Activated CD8-positive, alpha-beta memory T cell treated with anti-CD3 and anti-CD28 coated beads for 4 hours (primary cell): ENCODE measurements at regions not wholly inside any gene's neighbourhood (a gene's known extent, or its start where the extent isn't known, plus 50 kb on each side); places are given as distances from the start of the nearest gene placed in this dataset.
"Not testable (repeated sequence)": the region's sequence is repeated elsewhere in the genome, so short reads cannot be mapped to it uniquely, and the experiment has no call there.

Experiments used
- DNase-seq, 2 donors: peaks; one replicate each; pipeline ENCODE4 v3.0.0-alpha.2; 2020; ENCODE audit warnings: low read depth in 2 of 2

DNA sequence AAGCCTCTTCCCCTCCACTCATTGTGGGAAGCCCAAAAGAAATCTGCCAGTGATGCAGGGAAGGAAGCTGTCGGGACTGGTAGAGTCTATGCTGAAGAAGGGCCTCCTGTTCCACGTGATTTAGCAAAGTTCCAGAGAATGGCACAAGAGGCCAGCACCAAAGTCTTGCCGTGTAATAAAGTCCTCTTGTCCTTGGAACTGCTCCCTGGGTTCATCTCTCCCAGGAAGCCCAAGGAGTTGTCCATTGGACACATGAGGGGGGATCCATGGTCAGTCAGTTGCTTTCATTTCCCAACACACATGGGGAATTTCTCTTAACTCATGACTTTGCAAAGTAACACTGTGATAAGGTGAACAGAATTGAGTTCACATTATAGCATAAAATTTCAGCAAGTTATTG lies 116.1 kb upstream of the RAB4A start:
- no peak for DNase-seq

DNA sequence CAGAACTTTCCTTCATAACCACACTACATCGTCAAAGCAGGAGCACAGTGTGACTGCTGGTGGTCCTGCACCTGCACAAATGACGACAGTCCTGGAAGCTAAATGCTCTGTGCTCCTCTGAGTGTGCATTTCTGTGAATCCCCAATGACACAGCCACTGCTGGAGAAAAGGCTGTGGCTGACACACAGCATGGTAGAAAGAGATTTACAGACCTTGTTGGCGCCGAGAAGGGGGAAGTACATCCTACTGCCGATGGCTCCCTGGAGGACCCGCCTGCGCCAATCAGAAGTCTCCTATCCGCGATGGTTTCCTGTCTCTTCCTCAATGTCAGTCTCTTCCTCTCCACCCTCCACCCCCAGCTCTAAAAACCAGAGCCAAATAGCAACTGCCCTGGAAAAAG lies 115.4 kb upstream of the RAB4A start:
- DNase-seq, result no peak

DNA sequence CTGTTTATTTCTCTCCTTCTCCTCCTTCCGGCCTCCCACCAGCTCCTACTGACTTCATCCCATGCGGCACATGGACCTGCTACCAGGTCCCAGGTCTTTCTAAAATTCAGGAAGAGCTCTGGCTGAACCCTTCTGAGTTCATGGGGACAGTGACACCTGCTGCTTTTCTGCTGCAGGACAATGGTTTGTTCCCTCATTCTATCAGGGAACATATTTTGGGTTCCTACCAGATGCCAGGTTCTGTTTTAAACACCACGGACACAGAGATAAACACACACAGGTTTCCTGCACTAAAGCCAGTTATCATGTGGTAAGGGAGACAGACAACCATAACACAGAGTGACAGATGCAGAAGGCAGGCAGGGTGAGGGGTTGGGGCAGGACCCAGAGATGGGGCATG lies 114.0 kb upstream of the RAB4A start:
- no peak for DNase-seq

DNA sequence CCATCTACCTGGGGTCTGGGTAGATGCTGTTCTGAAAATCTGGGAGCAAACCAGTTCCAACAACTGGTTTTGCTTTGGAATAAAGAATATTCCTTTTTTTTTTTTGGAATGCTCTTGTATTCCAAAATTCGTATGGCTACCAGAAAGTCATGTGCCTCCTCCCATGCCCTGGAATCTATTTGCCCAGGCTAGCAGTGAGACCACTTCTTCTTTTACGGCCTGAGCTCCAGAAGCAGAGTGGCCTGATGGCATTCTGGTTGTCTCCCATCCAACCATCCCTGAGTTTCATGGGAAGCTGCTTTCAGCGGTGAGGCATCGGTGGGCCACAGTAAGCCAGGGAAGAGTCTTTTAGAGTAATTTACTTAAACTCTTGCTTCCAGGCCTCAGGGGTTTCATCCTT lies 113.4 kb upstream of the RAB4A start:
- DNase-seq, result no peak

DNA sequence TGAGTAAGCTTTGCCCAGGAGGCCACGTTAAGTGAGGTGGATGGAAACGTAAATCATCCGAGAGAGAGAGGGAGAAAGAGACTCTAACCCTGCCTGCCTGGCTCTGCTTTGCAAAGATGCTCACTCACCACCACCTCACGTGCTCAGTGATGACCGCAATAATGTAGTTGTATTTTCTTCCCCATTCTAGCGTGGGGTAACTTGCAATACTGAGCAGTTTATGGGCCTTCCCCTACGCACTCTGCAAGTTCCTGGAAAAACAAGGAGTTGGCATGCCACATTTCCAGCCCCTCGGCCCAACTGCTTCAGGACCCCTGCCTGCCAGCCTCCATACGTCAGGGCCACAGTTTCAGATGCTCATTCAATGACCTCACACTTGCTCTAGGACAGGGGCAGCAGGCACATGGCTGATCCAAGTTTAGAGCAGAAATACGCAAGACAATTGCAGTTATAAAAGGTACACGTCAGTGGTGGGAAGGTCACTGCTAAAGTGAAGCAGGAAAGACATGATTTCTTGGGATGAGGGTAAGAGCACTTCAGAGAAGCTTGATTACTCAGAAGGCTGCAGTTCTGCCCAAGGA lies 112.5 kb upstream of the RAB4A start:
- DNase-seq, result no peak

DNA sequence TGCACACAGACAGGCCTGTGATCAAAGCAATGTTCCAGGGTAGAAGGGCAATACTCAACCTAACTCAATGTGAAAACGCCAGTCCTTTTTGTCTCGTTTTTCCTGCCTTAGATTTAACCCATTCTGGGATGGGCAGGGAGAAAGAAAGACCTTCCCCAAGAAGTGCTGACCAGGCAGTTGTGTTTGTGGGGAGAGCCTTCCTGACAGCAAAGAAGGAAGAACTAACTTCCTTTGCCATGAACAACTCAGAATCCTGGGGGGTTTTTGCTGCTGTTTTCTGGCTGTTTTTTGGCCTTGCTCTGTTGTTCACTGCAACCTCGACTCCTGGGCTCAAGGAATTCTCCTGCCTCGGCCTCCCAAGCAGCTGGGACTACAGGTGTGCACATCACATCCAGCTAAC lies 112.0 kb upstream of the RAB4A start:
- no peak for DNase-seq

DNA sequence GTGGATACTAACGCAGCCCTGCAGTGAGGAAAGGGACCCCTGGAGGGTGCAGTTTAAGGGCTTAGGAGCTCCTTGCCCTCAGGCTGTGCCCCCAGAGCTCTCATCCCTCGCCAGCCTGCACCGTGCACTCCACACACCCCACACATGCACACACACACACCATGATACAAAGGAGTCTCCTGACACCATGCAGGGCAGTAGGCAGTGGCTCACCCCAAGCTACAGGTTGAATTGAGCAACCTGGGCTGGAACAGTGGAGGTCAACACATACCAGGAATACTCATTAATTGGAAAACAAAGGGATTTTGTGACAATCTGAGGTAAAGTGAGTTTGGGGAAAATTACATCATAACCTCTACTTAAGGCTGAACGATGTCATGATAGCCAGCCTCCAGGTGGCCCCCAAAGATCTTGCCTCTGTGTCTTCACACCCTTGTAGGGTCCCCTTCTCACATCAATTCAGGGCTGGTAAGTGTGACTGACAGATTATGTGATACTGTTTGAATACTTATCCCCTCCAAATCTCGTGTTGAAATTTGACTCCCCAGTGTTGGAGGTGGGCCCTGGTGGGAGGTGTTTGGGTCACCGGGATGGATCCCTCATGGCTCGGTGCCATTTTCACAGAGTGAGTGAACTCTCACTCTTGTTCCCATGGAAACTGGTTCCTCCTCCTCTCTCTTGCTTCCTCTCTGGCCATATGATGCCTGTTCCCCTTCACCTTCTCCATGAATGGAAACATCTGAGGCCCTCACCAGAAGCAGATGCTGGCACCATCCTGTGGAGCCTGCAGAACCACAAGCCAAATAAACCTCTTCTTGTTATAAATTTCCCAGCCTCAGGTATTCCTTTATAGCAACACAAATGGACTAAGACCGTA lies 111.0 kb upstream of the RAB4A start:
- no peak for DNase-seq

DNA sequence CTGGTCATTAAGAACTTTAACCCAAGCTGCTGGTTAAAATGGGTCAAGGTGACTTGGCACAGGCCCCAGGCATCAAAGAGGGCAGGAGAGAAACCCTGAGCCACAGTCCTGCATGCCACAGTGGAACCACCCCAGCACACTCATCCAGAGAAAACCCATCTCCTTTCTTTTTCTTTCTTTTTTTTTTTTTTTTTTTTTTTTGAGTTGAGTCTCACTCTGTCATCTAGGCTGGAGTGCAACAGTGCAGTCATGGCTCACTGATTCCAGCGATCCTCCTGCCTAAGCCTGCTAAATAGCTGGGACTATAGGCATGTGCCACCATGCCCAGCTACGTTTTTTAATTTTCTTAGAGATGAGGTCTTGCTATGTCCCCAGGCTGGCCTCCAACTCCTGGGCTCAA lies 109.2 kb upstream of the RAB4A start:
- DNase-seq, result no peak

DNA sequence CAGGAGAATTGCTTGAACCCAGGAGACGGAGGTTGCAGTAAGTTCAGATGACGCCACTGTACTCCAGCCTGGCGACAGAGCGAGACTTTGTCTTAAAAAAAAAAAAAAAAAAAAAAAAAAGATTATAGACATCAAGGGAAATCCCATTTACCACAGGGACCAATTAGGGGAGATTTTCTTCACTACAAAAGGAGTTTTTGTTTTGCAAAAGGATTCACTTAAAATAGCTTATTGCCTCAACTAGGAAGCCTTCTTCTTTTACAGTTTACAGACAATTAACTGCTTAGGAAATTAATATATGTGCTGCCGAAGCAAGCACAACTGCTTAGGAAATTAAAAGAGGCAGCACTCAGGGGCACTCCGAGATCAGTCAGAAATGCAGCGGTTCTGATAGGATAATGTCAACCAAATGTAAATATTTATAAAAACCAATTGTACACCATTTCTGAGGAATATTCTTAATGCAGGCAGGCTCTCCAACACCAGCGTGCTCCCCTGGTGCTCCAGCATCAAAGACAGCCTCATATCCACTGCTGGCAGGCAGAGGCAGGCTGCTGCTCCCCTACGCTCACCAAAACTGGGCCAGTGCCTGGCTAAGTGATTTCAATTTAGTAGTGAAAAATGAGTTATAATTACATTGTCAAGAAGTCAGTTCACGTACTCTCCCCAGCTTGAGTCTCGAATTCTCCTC lies 107.9 kb upstream of the RAB4A start:
- DNase-seq, result no peak

DNA sequence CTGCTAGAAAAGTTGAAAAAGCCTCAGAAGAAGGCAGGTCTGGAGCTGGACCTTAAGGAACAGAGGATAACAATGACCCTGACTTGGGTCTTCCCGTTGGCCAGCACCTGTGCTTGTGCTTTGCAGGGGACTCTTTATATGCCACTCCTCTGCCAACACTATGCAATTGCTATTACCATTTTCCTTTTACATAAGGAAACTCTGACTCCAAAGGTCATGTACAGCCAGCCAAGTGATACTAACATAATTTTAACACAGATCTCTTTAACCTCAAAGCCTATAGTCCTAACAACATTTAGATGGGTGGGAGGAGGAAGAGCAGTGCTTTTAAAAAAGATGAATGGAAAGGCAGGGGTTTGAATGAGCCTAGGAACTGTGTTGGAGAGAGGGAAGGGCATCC lies 106.6 kb upstream of the RAB4A start:
- DNase-seq, result no peak

DNA sequence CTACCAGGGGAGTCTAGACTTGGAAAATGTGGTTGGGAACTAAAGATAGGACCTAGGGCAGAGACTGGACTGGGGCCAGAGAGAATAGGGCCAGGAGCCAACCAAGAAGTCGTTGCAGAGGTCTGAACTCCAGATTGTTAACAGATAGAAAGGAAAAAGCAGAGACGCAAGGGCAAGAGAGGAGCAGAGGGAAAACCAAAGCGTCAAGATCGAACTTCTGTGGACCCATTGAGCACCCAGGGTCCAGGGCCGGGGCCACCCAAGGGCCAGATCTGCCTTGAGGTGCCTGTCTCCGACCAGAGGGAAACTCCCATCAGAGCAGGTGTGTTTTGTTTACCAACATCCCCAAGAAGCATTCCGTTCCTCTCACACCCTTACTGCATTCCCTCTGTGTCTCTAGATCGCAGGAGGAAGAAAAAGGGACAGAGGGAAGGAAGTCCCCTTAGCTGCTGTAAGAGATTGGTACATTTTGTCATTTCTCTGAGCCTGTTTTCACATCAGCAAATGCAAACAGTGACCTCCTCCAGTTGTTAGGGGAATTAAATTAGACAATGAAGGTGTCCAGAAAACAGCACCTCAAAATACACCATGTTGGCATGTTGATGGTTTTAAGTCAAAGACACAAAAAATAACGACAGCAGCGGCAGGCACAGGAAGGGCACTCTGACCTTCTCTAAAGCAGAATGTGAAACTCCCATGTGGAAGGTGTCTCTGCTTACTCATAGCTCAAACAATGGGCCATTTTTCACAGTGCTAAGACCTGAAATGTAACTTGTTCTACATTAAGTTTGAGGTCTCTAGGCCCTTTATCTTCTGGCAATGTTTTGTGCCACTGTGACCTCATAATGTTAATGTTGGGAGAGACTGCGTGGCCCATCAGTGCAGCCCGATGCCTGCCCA lies 105.8 kb upstream of the RAB4A start:
- no peak for DNase-seq

DNA sequence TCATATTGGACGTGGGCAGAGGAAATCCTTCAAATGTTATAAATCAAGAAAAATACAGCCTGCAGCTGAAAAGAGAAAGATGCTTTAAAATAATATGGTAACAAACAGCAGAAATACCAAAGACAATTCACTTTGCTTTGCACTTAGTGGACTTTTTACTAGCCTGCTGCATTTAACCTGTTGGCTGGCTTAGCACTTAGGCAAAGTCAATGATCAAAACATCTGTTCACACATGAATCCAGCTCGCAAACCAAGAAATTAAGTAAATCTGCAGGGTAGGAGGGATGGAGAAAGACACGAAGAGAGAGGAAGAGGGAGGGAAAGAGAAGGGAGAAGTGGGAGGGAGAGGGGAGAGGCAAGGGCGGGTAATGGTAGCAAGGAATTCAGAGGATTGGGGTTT lies 103.6 kb upstream of the RAB4A start:
- DNase-seq, result no peak

DNA sequence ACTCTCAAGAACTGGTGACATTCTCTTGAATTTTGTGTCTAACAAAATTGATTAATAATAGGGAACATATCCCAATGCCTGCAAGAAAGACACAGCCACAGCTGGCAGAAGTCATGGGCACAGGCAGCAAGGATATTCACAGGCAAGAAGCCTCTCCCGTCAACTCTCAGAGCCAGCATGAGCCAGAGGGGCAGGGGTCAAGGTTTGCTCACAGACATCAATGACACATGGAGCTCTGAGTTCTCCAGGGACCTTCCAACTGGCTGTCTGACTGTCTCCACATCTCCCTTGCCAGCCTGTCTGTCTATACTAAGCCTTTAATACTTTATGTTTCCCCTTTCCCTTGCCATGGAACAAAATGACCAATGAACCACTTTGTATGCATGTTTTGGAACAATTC lies 101.5 kb upstream of the RAB4A start:
- DNase-seq, result no peak

DNA sequence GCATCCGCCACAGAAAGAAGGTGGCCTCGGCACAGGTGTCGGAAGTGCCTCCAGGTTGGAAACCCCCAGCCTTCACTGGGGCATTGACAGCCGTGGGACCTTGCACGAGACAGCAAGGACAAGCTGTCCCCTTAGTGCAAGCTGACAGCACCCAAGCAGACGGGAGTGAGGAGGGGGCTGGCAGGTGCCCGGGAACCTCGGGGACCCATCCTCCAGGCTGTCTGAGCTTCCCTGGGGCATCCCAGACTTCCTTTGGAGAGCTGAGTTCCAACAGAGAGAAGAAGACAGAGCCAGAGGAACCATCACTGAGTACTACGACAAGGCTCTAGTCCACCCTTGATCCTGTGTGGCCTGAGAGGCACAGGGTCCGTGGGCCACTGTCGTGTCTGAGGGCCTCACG lies 100.6 kb upstream of the RAB4A start:
- DNase-seq, result no peak

DNA sequence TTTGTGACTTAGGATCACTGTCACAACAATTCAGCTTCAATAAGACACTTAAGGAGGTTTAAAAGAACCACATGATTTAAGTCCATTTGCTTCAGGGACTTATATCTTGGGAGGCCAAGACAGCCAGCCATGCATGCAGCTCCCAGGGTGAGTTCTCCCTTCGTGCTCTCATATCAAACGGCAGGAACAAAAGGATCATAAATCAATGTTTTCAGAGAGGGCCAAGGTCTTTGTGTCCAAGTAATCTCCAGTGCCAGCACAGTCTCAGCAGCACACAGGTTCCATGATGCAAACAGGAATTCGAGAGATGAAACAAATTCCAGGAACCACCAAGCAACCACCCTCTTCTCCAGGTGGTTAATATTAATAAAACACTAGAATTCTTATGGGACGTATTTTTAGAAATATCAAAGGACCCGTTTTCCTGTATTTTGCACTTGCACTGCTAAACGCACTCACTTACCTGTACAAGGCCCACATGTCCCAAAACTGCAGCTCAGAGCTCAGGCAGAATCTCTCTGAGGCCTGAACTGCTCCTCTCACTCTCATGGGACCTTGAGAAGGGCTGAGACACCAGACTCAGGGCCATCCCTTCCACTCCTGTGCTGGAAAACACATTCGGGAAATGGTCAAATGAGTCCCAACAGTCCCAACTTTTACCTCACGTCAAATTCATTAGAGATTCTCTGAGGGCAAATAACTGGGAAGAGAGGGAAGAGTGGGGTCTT lies 100.0 kb upstream of the RAB4A start:
- DNase-seq, result no peak

DNA sequence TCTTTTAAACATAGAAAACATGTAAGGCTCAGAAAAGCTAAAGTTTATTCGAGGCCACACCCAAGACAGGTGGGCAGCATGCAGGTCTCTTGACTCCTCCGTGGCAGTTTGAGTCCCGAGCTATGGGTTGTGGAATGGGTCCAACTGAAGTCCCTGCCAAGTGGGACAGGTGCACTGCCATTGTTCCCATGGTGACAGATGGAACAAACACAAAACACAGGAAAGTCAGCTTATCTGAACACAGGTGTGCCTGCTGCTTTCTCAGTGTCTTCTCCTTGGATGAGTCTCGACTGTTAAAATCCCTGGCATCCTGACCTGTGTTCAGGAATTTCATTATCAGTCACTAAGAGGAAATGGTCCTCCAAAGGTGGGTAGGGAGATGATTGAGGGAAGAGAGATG lies 99.0 kb upstream of the RAB4A start:
- DNase-seq, result no peak

DNA sequence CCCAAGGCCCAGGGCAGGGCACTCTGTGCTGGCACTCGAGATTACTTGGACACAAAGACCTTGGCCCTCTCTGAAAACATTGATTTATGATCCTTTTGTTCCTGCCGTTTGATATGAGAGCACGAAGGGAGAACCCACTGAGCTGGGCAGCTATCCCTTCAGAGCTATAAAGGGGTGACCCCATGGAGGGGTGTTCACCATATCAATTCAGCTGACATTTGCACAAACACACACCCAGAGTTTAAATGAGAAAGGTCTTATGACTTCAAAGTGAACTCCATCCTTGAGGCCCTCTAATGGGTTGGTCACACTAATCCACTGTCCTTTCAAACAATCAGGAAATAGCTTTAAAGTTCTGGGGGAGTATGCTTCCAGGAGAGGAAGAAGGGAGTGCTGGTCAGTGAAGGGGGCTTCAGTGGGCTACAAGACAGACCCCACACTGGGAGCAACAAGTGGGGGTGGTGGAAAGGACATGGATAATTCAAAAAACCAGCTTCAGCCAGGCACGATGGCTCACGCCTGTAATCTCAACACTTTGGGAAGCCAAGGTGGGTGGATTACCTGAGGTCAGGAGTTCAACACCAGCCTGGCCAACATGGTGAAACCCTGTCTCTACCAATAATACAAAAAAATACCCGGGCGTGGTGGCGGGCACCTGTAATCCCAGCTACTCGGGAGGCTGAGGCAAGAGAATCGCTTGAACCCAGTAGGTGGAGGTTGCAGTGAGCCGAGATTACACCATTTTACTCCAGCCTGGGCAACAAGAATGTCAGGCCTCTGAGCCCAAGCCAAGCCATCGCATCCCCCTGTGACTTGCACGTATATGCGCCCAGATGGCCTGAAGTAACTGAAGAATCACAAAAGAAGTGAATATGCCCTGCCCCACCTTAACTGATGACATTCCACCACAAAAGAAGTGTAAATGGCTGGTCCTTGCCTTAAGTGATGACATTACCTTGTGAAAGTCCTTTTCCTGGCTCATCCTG lies 97.1 kb upstream of the RAB4A start:
- DNase-seq, result not testable (repeated sequence)

DNA sequence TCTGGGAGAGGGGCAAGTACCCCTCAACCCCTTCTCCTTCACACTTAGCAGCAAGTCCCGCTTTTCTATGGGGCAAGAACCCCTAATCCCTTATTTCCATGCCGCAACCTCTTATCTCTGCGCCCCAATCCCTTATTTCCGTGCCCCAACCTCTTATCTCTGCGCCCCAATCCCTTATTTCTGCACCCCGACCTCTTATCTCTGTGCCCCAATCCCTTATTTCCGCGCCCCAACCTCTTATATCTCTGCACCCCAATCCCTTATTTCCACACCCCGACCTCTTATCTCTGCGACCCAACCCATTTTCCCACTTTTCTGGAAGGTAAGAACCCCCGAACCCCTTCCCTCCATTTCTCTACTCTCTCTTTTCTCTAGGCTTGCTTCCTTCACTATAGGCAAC lies 95.6 kb upstream of the RAB4A start:
- DNase-seq, result not testable (repeated sequence)

DNA sequence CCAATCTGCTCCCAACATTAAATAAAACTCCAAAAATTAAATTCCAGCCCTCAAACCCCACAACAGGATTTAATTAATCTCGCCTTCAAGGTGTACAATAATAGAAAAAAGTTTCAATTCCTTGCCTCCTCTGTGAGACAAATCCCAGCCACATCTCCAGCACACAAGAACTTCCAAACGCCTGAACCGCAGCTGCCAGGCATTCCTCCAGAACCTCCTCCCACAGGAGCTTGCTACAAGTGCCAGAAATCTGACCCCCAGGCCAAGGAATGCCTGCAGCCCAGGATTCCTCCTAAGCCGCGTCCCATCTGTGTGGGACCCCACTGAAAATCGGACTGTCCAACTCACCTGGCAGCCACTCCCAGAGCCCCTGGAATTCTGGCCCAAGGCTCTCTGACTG lies 94.5 kb upstream of the RAB4A start:
- DNase-seq, result not testable (repeated sequence)

DNA sequence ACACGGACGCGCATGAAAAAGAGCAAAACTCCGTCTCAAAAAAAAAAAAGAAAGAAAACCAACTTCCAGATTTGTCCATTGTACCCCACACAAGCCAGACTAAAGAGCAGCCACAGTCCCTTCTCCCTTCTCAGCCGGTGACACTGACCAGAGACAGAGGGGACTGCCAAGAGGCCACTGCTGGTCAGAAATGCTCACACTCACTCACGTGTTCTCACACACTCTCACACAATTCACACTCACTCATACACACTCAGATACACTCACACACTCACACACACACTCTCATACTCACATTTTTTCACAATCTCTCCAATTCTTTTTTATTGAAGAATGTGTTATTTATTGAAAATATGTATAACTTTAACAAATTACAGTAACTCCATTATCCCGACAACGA lies 90.8 kb upstream of the RAB4A start:
- DNase-seq, result no peak
